ENCODE measurements at regions not wholly inside any gene's neighbourhood (a gene's known extent, or its start where the extent isn't known, plus 50 kb on each side); places are given as distances from the start of the nearest gene placed in this dataset.
A peak's percentile ranks its signal among the peaks of the same experiment; 100 is the strongest.

GRCh38 chr3:192068464-192069254 lies 607.7 kb downstream of the PYDC2 start:
- H3K36me3 Mint-ChIP-seq (ENCODE audit: insufficient read depth, unreplicated experiment) = no peaks in the 10 kb centered on the region
- no peaks in the 10 kb centered on the region for H3K27me3 Mint-ChIP-seq (ENCODE audit: insufficient read depth, unreplicated experiment)
- no peak overlapping the region for H3K27ac Mint-ChIP-seq (ENCODE audit: unreplicated experiment)
- no peaks in the 10 kb centered on the region for H3K9me3 ChIP-seq
- H3K27me3 ChIP-seq (replicated peaks; ENCODE audit: control insufficient read depth, insufficient read depth, low read length) = no peaks in the 10 kb centered on the region
- H3K4me1 ChIP-seq = no peaks in the 10 kb centered on the region
- H3K4me1 Mint-ChIP-seq (ENCODE audit: low read depth, unreplicated experiment) = peaks cover 9% of the 10 kb centered on the region
- no peak for TF ChIP-seq CTCF (IDR thresholded peaks at IDR 0.05; ENCODE audit: insufficient read depth in 1 of 2, low read depth in 1 of 2, low read length in 1 of 2, severe bottlenecking in 1 of 2, unreplicated experiment in 1 of 2)
- no peak for DNase-seq
- H3K4me3 ChIP-seq (ENCODE audit: low read depth, low read length) = no peak overlapping the region
- ChIA-PET POLR2A (no interaction called here), CTCF (no interaction called here)
- intact Hi-C loops (cut with micrococcal nuclease; ENCODE audit: unreplicated experiment) = no loop called here
- no TSS peak for BruUV-seq (replicated peaks)
- peaks cover 15% of the 10 kb centered on the region for H3K9me3 Mint-ChIP-seq (ENCODE audit: unreplicated experiment)
- H3K36me3 ChIP-seq (ENCODE audit: control insufficient read depth, insufficient read depth, low read length) = no peaks in the 10 kb centered on the region
- no peak overlapping the region for H3K4me3 Mint-ChIP-seq (ENCODE audit: unreplicated experiment)

GRCh38 chr3:192077795-192078497 lies 617.0 kb downstream of the PYDC2 start:
- Mint-ChIP-seq H3K9me3 (ENCODE audit: unreplicated experiment) (peaks cover 33% of the 10 kb centered on the region), H3K27me3 (ENCODE audit: insufficient read depth, unreplicated experiment) (no peaks in the 10 kb centered on the region), H3K4me1 (ENCODE audit: low read depth, unreplicated experiment) (peaks cover 10% of the 10 kb centered on the region), H3K27ac (ENCODE audit: unreplicated experiment) (no peak overlapping the region), H3K4me3 (ENCODE audit: unreplicated experiment) (no peak overlapping the region), H3K36me3 (ENCODE audit: insufficient read depth, unreplicated experiment) (peaks cover 4% of the 10 kb centered on the region)
- no peak for TF ChIP-seq CTCF (IDR thresholded peaks at IDR 0.05; ENCODE audit: insufficient read depth in 1 of 2, low read depth in 1 of 2, low read length in 1 of 2, severe bottlenecking in 1 of 2, unreplicated experiment in 1 of 2)
- no peak overlapping the region for H3K4me3 ChIP-seq (ENCODE audit: low read depth, low read length)
- no peaks in the 10 kb centered on the region for H3K27me3 ChIP-seq (replicated peaks; ENCODE audit: control insufficient read depth, insufficient read depth, low read length)
- ChIA-PET CTCF (no interaction called here), POLR2A (no interaction called here)
- no peaks in the 10 kb centered on the region for H3K9me3 ChIP-seq
- no TSS peak for BruUV-seq (replicated peaks)
- no peaks in the 10 kb centered on the region for H3K36me3 ChIP-seq (ENCODE audit: control insufficient read depth, insufficient read depth, low read length)
- intact Hi-C loops (cut with micrococcal nuclease; ENCODE audit: unreplicated experiment) = no loop called here
- H3K4me1 ChIP-seq = peaks cover 39% of the 10 kb centered on the region
- no peak for DNase-seq

- no peak for DNase-seq
- H3K36me3 ChIP-seq (ENCODE audit: control insufficient read depth, insufficient read depth, low read length) = no peaks in the 10 kb centered on the region
- BruUV-seq (replicated peaks) = no TSS peak
- peak overlapping the region; percentile 78 for H3K27ac Mint-ChIP-seq (ENCODE audit: unreplicated experiment)
- peaks cover 39% of the 10 kb centered on the region for H3K4me1 ChIP-seq
- intact Hi-C loops (cut with micrococcal nuclease; ENCODE audit: unreplicated experiment) = no loop called here
- H3K4me1 Mint-ChIP-seq (ENCODE audit: low read depth, unreplicated experiment) = peaks cover 8% of the 10 kb centered on the region
- H3K4me3 Mint-ChIP-seq (ENCODE audit: unreplicated experiment) = no peak overlapping the region
- POLR2A ChIA-PET = no interaction called here
- no peaks in the 10 kb centered on the region for H3K27me3 Mint-ChIP-seq (ENCODE audit: insufficient read depth, unreplicated experiment)
- no peak overlapping the region for H3K4me3 ChIP-seq (ENCODE audit: low read depth, low read length)
- H3K27me3 ChIP-seq (replicated peaks; ENCODE audit: control insufficient read depth, insufficient read depth, low read length) = no peaks in the 10 kb centered on the region
- H3K9me3 Mint-ChIP-seq (ENCODE audit: unreplicated experiment) = peaks cover 22% of the 10 kb centered on the region
- CTCF ChIA-PET = no interaction called here
- no peak for TF ChIP-seq CTCF (IDR thresholded peaks at IDR 0.05; ENCODE audit: insufficient read depth in 1 of 2, low read depth in 1 of 2, low read length in 1 of 2, severe bottlenecking in 1 of 2, unreplicated experiment in 1 of 2)
- no peaks in the 10 kb centered on the region for H3K9me3 ChIP-seq
- H3K36me3 Mint-ChIP-seq (ENCODE audit: insufficient read depth, unreplicated experiment) = peaks cover 4% of the 10 kb centered on the region
Measured at GRCh38 chr3:192079098-192079497, 618.1 kb downstream of the PYDC2 start.
